ENCODE measurements at regions not wholly inside any gene's neighbourhood (a gene's known extent, or its start where the extent isn't known, plus 50 kb on each side); places are given as distances from the start of the nearest gene placed in this dataset.

GRCh38 chr13:34103854-34104253 is 285.9 kb downstream of the RFC3 start:
- ATAC-seq: no peak
- intact Hi-C loops (cut with micrococcal nuclease): no loop called here
- POLR2A ChIA-PET: no interaction called here

More at GRCh38 chr13:34103854-34104253, 285.9 kb downstream of the RFC3 start:
- H3K4me2 ChIP-seq (ENCODE audit: low read length): no peak overlapping the region
- ChIA-PET CTCF (no interaction called here), RAD21 (ENCODE audit: low non-redundant PET in 1 of 2, low total read pairs in 2 of 2, uncharacterized antibody in 2 of 2, unreplicated experiment in 2 of 2) (no interaction called here)
- no peaks in the 10 kb centered on the region for H3K9me2 ChIP-seq (ENCODE audit: insufficient read depth)
- TF ChIP-seq EZH2 (IDR thresholded peaks at IDR 0.05) (no peak), SRF (IDR thresholded peaks at IDR 0.05; ENCODE audit: low read depth) (no peak), EZH2phosphoT487 (IDR thresholded peaks at IDR 0.05; ENCODE audit: borderline replicate concordance) (no peak), YY1 (IDR thresholded peaks at IDR 0.05; ENCODE audit: extremely low read depth, insufficient replicate concordance, low read depth, low read length) (no peak), REST (IDR thresholded peaks at IDR 0.05; ENCODE audit: low read depth) (no peak), ZNF274 (IDR thresholded peaks at IDR 0.05; ENCODE audit: low read depth, low read length) (no peak), ZFX (IDR thresholded peaks at IDR 0.05) (no peak), ELF1 (IDR thresholded peaks at IDR 0.05; ENCODE audit: borderline replicate concordance, low read depth) (no peak), TCF7L2 (IDR thresholded peaks at IDR 0.05; ENCODE audit: borderline replicate concordance, extremely low read depth, insufficient read depth, insufficient read length) (no peak), POLR2AphosphoS5 (IDR thresholded peaks at IDR 0.05; ENCODE audit: low read depth, low read length) (no peak), ZBTB33 (IDR thresholded peaks at IDR 0.05; ENCODE audit: extremely low read depth, insufficient replicate concordance, low read length) (no peak), CTCF (IDR thresholded peaks at IDR 0.05 in 2 of 3, conservative IDR thresholded peaks at IDR 0.05 in 1 of 3; ENCODE audit: borderline replicate concordance in 1 of 3, insufficient read depth in 1 of 3, low read depth in 2 of 3, low read length in 2 of 3) (no peak), POLR2A (IDR thresholded peaks at IDR 0.05; ENCODE audit: borderline replicate concordance, extremely low read depth, insufficient read depth, insufficient read length) (no peak), MAX (IDR thresholded peaks at IDR 0.05) (no peak), EGR1 (IDR thresholded peaks at IDR 0.05; ENCODE audit: low read depth) (no peak), JUND (IDR thresholded peaks at IDR 0.05) (no peak), ATF3 (IDR thresholded peaks at IDR 0.05) (no peak), FOSL1 (IDR thresholded peaks at IDR 0.05; ENCODE audit: low read depth) (no peak), CEBPB (IDR thresholded peaks at IDR 0.05; ENCODE audit: low read depth) (no peak)
- no peaks in the 10 kb centered on the region for H3K27me3 ChIP-seq (ENCODE audit: insufficient read depth, low read length)
- no peak for DNase-seq (ENCODE audit: low read depth, low spot score)
- no peaks in the 10 kb centered on the region for H4K20me1 ChIP-seq (ENCODE audit: insufficient read depth)
- no peaks in the 10 kb centered on the region for H3K4me1 ChIP-seq (ENCODE audit: control insufficient read depth in 1 of 2, insufficient read depth in 2 of 2, low read length in 2 of 2)
- no peak overlapping the region for H3K4me3 ChIP-seq (replicated peaks in 1 of 2; ENCODE audit: low read depth in 1 of 2, low read length in 2 of 2)
- H3K9me3 ChIP-seq (ENCODE audit: control insufficient read depth in 1 of 2, insufficient read depth in 1 of 2, low read depth in 1 of 2, low read length in 2 of 2): no peaks in the 10 kb centered on the region
- H3K27ac ChIP-seq (ENCODE audit: low read depth, low read length): no peak overlapping the region
- BruUV-seq (replicated peaks): no TSS peak
- no peak overlapping the region for H3K9ac ChIP-seq (ENCODE audit: low read length)
- H3K79me2 ChIP-seq (ENCODE audit: insufficient read depth, low read length): no peaks in the 10 kb centered on the region
- H3K36me3 ChIP-seq (ENCODE audit: control insufficient read depth in 1 of 2, insufficient read depth in 2 of 2, low read length in 2 of 2): no peaks in the 10 kb centered on the region
- H2AFZ ChIP-seq (ENCODE audit: low read depth, low read length, poor library complexity, severe bottlenecking): no peak overlapping the region
